ENCODE measurements at regions not wholly inside any gene's neighbourhood (a gene's known extent, or its start where the extent isn't known, plus 50 kb on each side); places are given as distances from the start of the nearest gene placed in this dataset.

- H3K4me3 ChIP-seq = no peak overlapping the region
- no peaks in the 10 kb centered on the region for H3K9me3 ChIP-seq
- H3K36me3 ChIP-seq = no peaks in the 10 kb centered on the region
- H3K4me1 ChIP-seq = no peaks in the 10 kb centered on the region
- no peak for TF ChIP-seq CTCF (IDR thresholded peaks at IDR 0.05)
- no peak for DNase-seq (ENCODE audit: low spot score)
- no peak overlapping the region for H3K27ac ChIP-seq
- no peaks in the 10 kb centered on the region for H3K27me3 ChIP-seq
Measured at GRCh38 chr2:16192416-16193216, 252.3 kb downstream of the MYCN start.

DNA sequence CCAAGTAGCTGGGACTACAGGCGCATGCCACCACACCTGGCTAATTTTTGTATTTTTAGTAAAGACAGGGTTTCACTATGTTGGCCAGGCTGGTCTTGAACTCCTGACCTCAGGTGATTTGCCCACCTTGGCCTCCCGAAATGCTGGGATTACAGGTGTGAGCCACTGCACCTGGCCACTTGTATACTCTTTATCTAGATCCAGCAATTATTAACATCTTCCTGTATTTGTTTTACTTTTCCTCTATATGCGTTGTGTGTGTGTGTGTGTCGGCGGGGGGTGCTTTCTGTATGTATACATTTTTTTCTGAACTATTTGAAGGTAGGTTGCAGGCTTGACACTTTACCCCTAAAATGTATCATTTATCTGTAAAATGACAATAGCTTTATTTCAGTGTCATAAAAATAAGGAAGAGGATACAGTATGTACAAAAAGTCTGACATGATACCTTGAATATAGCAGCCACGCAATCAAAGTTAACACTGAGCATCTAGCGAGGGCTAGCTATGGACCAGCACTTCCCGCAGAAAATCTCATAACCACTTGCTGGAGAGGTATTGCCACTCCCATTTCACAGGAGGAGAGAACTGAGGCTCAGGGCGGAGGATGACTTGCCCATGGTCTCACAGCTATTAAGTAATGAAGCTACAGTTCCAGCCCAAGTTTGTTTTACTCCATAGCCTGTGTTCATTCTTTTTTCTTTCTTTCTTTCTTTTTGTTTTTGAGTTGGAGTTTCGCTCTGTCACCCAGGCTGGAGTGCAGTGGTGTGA is 251.3 kb downstream of the MYCN start:
- no peaks in the 10 kb centered on the region for H3K4me1 ChIP-seq
- H3K36me3 ChIP-seq = no peaks in the 10 kb centered on the region
- H3K27ac ChIP-seq = no peak overlapping the region
- no peaks in the 10 kb centered on the region for H3K9me3 ChIP-seq
- H3K27me3 ChIP-seq = no peaks in the 10 kb centered on the region
- no peak for TF ChIP-seq CTCF (IDR thresholded peaks at IDR 0.05)
- H3K4me3 ChIP-seq = no peak overlapping the region
- DNase-seq (ENCODE audit: low spot score) = no peak

DNA sequence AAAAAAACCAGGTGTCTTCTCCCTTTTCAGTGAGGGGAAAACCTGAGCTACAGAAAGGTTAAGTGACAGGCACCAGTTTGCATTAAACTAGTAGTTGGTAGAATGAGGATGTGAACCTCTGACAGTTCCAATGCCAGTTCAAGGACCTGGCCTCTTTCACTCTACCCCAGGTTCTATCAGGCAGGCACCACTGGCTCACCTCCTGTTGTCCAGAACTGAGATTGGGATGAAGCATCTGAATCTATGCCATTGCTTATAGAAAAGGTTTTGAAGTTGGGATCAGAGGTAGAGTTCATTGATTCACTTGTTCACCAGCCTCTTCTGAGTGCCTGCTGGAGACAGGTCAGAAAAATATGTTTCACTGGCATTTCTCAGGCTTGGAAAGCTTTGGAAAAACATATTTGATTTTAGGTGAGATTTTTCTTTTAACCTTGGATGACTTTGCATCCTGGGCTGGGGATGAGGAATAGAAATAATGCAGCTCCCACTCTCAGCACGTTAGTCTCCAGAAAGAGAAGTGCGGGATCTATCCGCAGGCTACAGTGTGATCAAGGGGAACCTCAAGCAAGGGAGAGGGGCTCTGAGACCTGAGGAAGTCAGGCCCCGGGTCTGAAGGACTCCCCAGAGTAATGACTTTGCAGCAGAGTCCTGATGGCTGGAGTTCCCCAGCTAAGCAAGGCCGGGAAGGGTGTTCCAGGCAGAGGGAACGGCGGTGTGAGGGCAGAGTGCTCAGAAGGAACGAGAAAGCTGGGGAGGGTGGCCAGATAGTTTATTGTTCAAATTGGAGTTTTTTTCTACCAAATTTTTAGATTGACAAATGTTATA is 250.3 kb downstream of the MYCN start:
- DNase-seq (ENCODE audit: low spot score) = no peak
- Histone ChIP-seq H3K4me3 (no peak overlapping the region), H3K36me3 (no peaks in the 10 kb centered on the region), H3K9me3 (no peaks in the 10 kb centered on the region), H3K27me3 (no peaks in the 10 kb centered on the region), H3K4me1 (no peaks in the 10 kb centered on the region), H3K27ac (no peak overlapping the region)
- TF ChIP-seq CTCF (IDR thresholded peaks at IDR 0.05) = no peak

DNA sequence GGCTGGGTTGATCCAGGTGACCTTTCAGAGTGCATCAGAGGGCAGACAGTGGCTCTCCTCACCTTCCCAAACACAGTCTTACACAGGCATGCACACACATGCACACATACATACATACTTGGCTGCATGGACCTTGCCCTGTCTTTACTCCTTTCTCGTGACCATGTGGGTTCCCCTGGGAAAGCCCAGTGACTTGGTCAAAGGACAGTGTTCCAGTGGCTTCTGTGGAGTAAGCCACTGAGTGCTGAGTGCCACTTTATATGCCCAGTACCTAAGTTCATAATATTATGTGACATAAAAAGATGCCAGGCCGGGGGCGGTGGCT is 249.4 kb downstream of the MYCN start:
- Histone ChIP-seq H3K9me3 (no peaks in the 10 kb centered on the region), H3K27me3 (no peaks in the 10 kb centered on the region), H3K36me3 (no peaks in the 10 kb centered on the region), H3K4me1 (no peaks in the 10 kb centered on the region), H3K4me3 (no peak overlapping the region), H3K27ac (no peak overlapping the region)
- no peak for DNase-seq (ENCODE audit: low spot score)
- TF ChIP-seq CTCF (IDR thresholded peaks at IDR 0.05) = no peak

DNA sequence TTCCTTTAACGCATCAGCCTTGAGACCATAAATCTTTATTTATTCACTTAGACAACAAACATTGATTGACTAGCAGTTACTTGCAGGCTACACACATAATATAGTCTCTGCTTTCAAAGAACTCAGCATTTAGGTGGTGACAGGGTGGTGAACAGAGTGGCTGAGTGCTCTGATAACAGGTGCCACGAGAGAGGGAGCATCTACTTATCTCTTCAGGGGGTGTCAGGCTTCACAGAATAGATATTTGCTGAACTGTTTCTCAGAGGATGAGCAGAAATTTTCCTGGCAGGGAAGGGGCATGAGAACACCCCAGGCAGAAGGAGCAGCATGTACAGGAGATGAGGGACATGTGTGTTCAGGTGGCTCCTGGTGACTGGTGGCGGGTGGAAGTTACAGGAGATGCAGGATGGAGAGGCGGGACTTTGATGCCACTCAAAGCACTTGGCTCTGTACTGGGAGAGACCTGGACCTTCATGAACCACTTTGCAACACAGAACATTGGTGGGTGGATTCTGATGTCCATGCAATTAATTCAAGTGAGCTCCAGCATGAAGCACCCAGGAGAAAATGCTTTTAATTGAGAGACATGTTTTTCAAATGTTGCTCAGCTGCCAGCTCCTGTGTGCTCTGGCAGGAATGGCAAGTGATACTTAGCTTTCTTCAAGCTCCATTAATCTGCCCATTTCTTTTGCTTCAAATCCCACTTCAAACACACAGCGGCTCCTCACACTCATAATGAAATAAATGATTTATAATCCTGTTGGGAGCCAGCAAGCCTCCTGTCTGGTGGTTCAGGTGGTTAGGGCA is 248.9 kb downstream of the MYCN start:
- no peak overlapping the region for H3K27ac ChIP-seq
- H3K36me3 ChIP-seq = no peaks in the 10 kb centered on the region
- H3K4me3 ChIP-seq = no peak overlapping the region
- no peaks in the 10 kb centered on the region for H3K27me3 ChIP-seq
- no peak for DNase-seq (ENCODE audit: low spot score)
- H3K9me3 ChIP-seq = no peaks in the 10 kb centered on the region
- no peak for TF ChIP-seq CTCF (IDR thresholded peaks at IDR 0.05)
- H3K4me1 ChIP-seq = no peaks in the 10 kb centered on the region
